ENCODE measurements at regions not wholly inside any gene's neighbourhood (a gene's known extent, or its start where the extent isn't known, plus 50 kb on each side); places are given as distances from the start of the nearest gene placed in this dataset.

- peaks cover 4% of the 10 kb centered on the region for H3K9me3 Mint-ChIP-seq
These were observed 157.9 kb upstream of the NTRK2 start for GRCh38 chr9:84511651-84512050.

GRCh38 chr9:84512493-84512892 is 157.0 kb upstream of the NTRK2 start:
- no peaks in the 10 kb centered on the region for H3K4me1 Mint-ChIP-seq (ENCODE audit: low read depth)
- Histone ChIP-seq H3K4me1 (ENCODE audit: insufficient read depth, low read length) (no peaks in the 10 kb centered on the region), H3K9me3 (ENCODE audit: control insufficient read depth in 1 of 2, insufficient read depth in 1 of 2, low read length in 2 of 2) (no peaks in the 10 kb centered on the region), H3K36me3 (ENCODE audit: insufficient read depth, low read length) (no peaks in the 10 kb centered on the region), H3K27ac (ENCODE audit: low read depth in 1 of 2, low read length in 2 of 2) (no peak overlapping the region), H3K27me3 (ENCODE audit: control insufficient read depth in 1 of 2, insufficient read depth in 2 of 2, low read length in 2 of 2) (no peaks in the 10 kb centered on the region), H3K4me3 (ENCODE audit: low read length) (no peak overlapping the region)
- H3K9me3 Mint-ChIP-seq = peaks cover 4% of the 10 kb centered on the region
- no peaks in the 10 kb centered on the region for H3K36me3 Mint-ChIP-seq (ENCODE audit: low read depth)
- H3K27ac Mint-ChIP-seq = no peak overlapping the region
- TF ChIP-seq CTCF (IDR thresholded peaks at IDR 0.05) = no peak
- intact Hi-C loops (cut with DNase I, micrococcal nuclease) = no loop called here
- no peak for DNase-seq
- no peak for ATAC-seq (ENCODE audit: poor library complexity)
- CTCF ChIA-PET = no interaction called here
- no peak overlapping the region for H3K4me3 Mint-ChIP-seq
- H3K27me3 Mint-ChIP-seq = peaks cover 5% of the 10 kb centered on the region
- POLR2A ChIA-PET = no interaction called here

More at GRCh38 chr9:84511651-84512050, 157.9 kb upstream of the NTRK2 start:
- H3K4me3 ChIP-seq (ENCODE audit: low read length) = no peak overlapping the region
- no peaks in the 10 kb centered on the region for H3K27me3 ChIP-seq (ENCODE audit: control insufficient read depth in 1 of 2, insufficient read depth in 2 of 2, low read length in 2 of 2)
- H3K27ac ChIP-seq (ENCODE audit: low read depth in 1 of 2, low read length in 2 of 2) = no peak overlapping the region
- intact Hi-C loops (cut with DNase I, micrococcal nuclease) = no loop called here
- no peaks in the 10 kb centered on the region for H3K4me1 ChIP-seq (ENCODE audit: insufficient read depth, low read length)
- no peak overlapping the region for H3K4me3 Mint-ChIP-seq
- POLR2A ChIA-PET = no interaction called here
- H3K9me3 ChIP-seq (ENCODE audit: control insufficient read depth in 1 of 2, insufficient read depth in 1 of 2, low read length in 2 of 2) = no peaks in the 10 kb centered on the region
- CTCF ChIA-PET = no interaction called here
- peaks cover 5% of the 10 kb centered on the region for H3K27me3 Mint-ChIP-seq
- ATAC-seq (ENCODE audit: poor library complexity) (no peak), DNase-seq (no peak)
- no peaks in the 10 kb centered on the region for H3K36me3 Mint-ChIP-seq (ENCODE audit: low read depth)
- TF ChIP-seq CTCF (IDR thresholded peaks at IDR 0.05) = no peak
- no peaks in the 10 kb centered on the region for H3K36me3 ChIP-seq (ENCODE audit: insufficient read depth, low read length)
- no peak overlapping the region for H3K27ac Mint-ChIP-seq
- H3K4me1 Mint-ChIP-seq (ENCODE audit: low read depth) = no peaks in the 10 kb centered on the region

DNA sequence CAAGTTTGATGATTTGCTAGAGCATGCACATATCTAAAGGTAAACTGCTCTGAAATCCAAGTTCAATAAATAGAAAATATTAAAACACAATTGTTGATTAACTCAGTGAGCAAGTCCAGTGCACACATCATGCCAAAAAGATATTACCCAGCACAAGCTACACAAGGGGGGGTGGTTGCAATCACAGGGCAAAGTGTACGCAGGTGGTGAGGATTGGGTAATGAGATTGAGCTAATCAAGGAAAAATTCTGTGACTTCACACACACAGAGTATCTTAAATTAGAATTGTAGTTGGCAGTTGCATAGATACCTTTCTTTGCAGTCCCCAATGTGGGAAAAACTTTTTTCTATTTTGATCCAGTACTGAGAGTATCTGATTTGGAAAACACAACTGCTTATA is 156.1 kb upstream of the NTRK2 start:
- H3K4me1 Mint-ChIP-seq (ENCODE audit: low read depth) = no peaks in the 10 kb centered on the region
- H3K4me3 Mint-ChIP-seq = no peak overlapping the region
- H3K9me3 Mint-ChIP-seq = peaks cover 4% of the 10 kb centered on the region
- H3K27ac Mint-ChIP-seq = no peak overlapping the region
- H3K27ac ChIP-seq (ENCODE audit: low read depth in 1 of 2, low read length in 2 of 2) = no peak overlapping the region
- no peak for ATAC-seq (ENCODE audit: poor library complexity)
- no peaks in the 10 kb centered on the region for H3K36me3 Mint-ChIP-seq (ENCODE audit: low read depth)
- POLR2A ChIA-PET = no interaction called here
- CTCF ChIA-PET = no interaction called here
- intact Hi-C loops (cut with DNase I, micrococcal nuclease) = no loop called here
- H3K4me3 ChIP-seq (ENCODE audit: low read length) = no peak overlapping the region
- H3K27me3 Mint-ChIP-seq = peaks cover 5% of the 10 kb centered on the region
- TF ChIP-seq CTCF (IDR thresholded peaks at IDR 0.05) = no peak
- peaks cover 0 to 3% of the 10 kb centered on the region in 2 experiments for H3K9me3 ChIP-seq (ENCODE audit: control insufficient read depth in 1 of 2, insufficient read depth in 1 of 2, low read length in 2 of 2)
- no peaks in the 10 kb centered on the region for H3K36me3 ChIP-seq (ENCODE audit: insufficient read depth, low read length)
- H3K4me1 ChIP-seq (ENCODE audit: insufficient read depth, low read length) = no peaks in the 10 kb centered on the region
- DNase-seq = no peak
- H3K27me3 ChIP-seq (ENCODE audit: control insufficient read depth in 1 of 2, insufficient read depth in 2 of 2, low read length in 2 of 2) = no peaks in the 10 kb centered on the region

All from CD4-positive, alpha-beta T cell (primary cell).